MM.1S (cell line): ENCODE measurements at regions not wholly inside any gene's neighbourhood (a gene's known extent, or its start where the extent isn't known, plus 50 kb on each side); places are given as distances from the start of the nearest gene placed in this dataset.

Experiments
- CTCF ChIP-seq: fragments of 300-600 bp; sonication (generic); IDR thresholded peaks from 2 replicates; pipeline ENCODE4 v1.5.1; 2016; ENCODE audit warnings: antibody characterized with exemption, low read length, mixed read lengths
- EZH2 ChIP-seq: fragments of 300-600 bp; sonication (generic); optimal IDR thresholded peaks from 2 replicates; pipeline ENCODE3; 2017; ENCODE audit warnings: low read depth, mild to moderate bottlenecking, antibody characterized with exemption, low read length, mixed read lengths
- EZH2phosphoT487 ChIP-seq: fragments of 300-600 bp; sonication (generic); IDR thresholded peaks from 2 replicates; pipeline ENCODE4 v1.6.1; 2018; ENCODE audit warnings: antibody characterized with exemption, low read length

- TF ChIP-seq CTCF (no peak), EZH2 (no peak), EZH2phosphoT487 (no peak)
Measured at GRCh38 chr10:81450651-81451050, 424.3 kb upstream of the NRG3 start.
